Loucy (cell line): ENCODE measurements at regions not wholly inside any gene's neighbourhood (a gene's known extent, or its start where the extent isn't known, plus 50 kb on each side); places are given as distances from the start of the nearest gene placed in this dataset.

Experiments used
- CTCF ChIP-seq: fragments of 200-600 bp; sonication (generic); conservative IDR thresholded peaks from 2 replicates; pipeline ENCODE4 v1.5.1; 2014; ENCODE audit warnings: mild to moderate bottlenecking, antibody characterized with exemption, low read length
- EZH2phosphoT487 ChIP-seq: fragments of 200-600 bp; IDR thresholded peaks from 2 replicates; pipeline ENCODE4 v1.6.1; 2018; ENCODE audit warnings: antibody characterized with exemption, mild to moderate bottlenecking, moderate library complexity, borderline replicate concordance

- TF ChIP-seq EZH2phosphoT487, result no peak
- no peak for TF ChIP-seq CTCF
Observed at GRCh38 chr12:63406781-63407180, 255.8 kb upstream of the AVPR1A start.
